Neural cell (in vitro differentiated cells): ENCODE measurements at regions not wholly inside any gene's neighbourhood (a gene's known extent, or its start where the extent isn't known, plus 50 kb on each side); places are given as distances from the start of the nearest gene placed in this dataset.

ENCODE experiments used
- H2AFZ ChIP-seq: fragments of 200-600, 300-800 bp; sonication (generic), shearing (Covaris generic); 2 replicates; pipeline ENCODE4 v1.6.0; 2014; ENCODE audit warnings: low read depth, mild to moderate bottlenecking, antibody characterized with exemption, low read length, moderate library complexity
- H3F3A ChIP-seq: fragments of 200-600 bp; shearing (Covaris generic); 2 replicates; pipeline ENCODE4 v1.6.1; 2016; ENCODE audit warnings: mild to moderate bottlenecking, moderate library complexity, mixed read lengths, antibody characterized with exemption, low read length; ENCODE audit not compliant: insufficient read depth, poor library complexity, severe bottlenecking
- H3K27ac ChIP-seq: fragments of 200-600, 300-800 bp; sonication (generic), shearing (Covaris generic); 2 replicates; pipeline ENCODE4 v1.5.1; 2014; ENCODE audit warnings: mild to moderate bottlenecking, low read length, moderate library complexity
- H3K27me3 ChIP-seq: fragments of 300-800, 200-600 bp; sonication (generic), shearing (Covaris generic); 2 replicates; pipeline ENCODE4 v1.6.0; 2014; ENCODE audit warnings: mild to moderate bottlenecking, low read depth, low read length, moderate library complexity; ENCODE audit not compliant: insufficient read depth
- H3K36me3 ChIP-seq: fragments of 300-800, 200-600 bp; sonication (generic), shearing (Covaris generic); 2 replicates; pipeline ENCODE4 v1.5.1; 2014; ENCODE audit warnings: mild to moderate bottlenecking, antibody characterized with exemption, low read length, moderate library complexity; ENCODE audit not compliant: insufficient read depth
- H3K4me2 ChIP-seq: fragments of 300-800, 200-600 bp; sonication (generic), shearing (Covaris generic); 2 replicates; pipeline ENCODE4 v1.6.0; 2014; ENCODE audit warnings: mild to moderate bottlenecking, low read length
- H3K4me3 ChIP-seq: fragments of 300-800, 200-600 bp; sonication (generic), shearing (Covaris generic); 2 replicates; pipeline ENCODE4 v1.5.1; 2014; ENCODE audit warnings: mild to moderate bottlenecking, low read length, moderate library complexity
- H3K79me2 ChIP-seq: fragments of 200-600 bp; shearing (Covaris generic); replicated peaks from 2 replicates; pipeline ENCODE4 v1.6.0; 2014; ENCODE audit warnings: mild to moderate bottlenecking, low read length, moderate library complexity; ENCODE audit not compliant: insufficient read depth
- H3K9ac ChIP-seq: fragments of 300-800, 200-600 bp; sonication (generic), shearing (Covaris generic); 2 replicates; pipeline ENCODE4 v1.6.1; 2016; ENCODE audit warnings: mild to moderate bottlenecking, low read length, mixed read lengths
- H3K9me2 ChIP-seq: fragments of 200-600 bp; shearing (Covaris generic); 2 replicates; pipeline ENCODE4 v1.6.1; 2016; ENCODE audit warnings: mild to moderate bottlenecking, low read length, mixed read lengths; ENCODE audit not compliant: insufficient read depth
- H3K9me3 ChIP-seq: fragments of 200-600, 300-800 bp; sonication (generic), shearing (Covaris generic); 2 replicates; pipeline ENCODE4 v1.6.1; 2016; ENCODE audit warnings: mild to moderate bottlenecking, mixed run types, low read length, moderate library complexity, mixed read lengths
- H4K20me1 ChIP-seq: fragments of 200-600 bp; shearing (Covaris generic); 2 replicates; pipeline ENCODE4 v1.6.1; 2016; ENCODE audit warnings: mild to moderate bottlenecking, mixed run types; ENCODE audit not compliant: insufficient read depth
- CTCF ChIP-seq: fragments of 450-650 bp; IDR thresholded peaks from 2 replicates; pipeline ENCODE4 v1.5.1; 2014; ENCODE audit warnings: antibody characterized with exemption, mild to moderate bottlenecking, moderate library complexity; ENCODE audit not compliant: poor library complexity, severe bottlenecking
- EP300 ChIP-seq: fragments of 450-650 bp; conservative IDR thresholded peaks from 2 replicates; pipeline ENCODE4 v1.6.1; 2014; ENCODE audit warnings: antibody characterized with exemption, mild to moderate bottlenecking, moderate library complexity; ENCODE audit not compliant: poor library complexity, severe bottlenecking
- EZH2 ChIP-seq: fragments of 200-600, 300-800 bp; shearing (Covaris generic), sonication (generic); IDR thresholded peaks from 2 replicates; pipeline ENCODE4 v1.6.1; 2014; ENCODE audit warnings: antibody characterized with exemption, low read length, borderline replicate concordance, mild to moderate bottlenecking; ENCODE audit not compliant: insufficient read depth, poor library complexity, severe bottlenecking
- MXI1 ChIP-seq: fragments of 450-650 bp; conservative IDR thresholded peaks from 2 replicates; pipeline ENCODE4 v1.6.1; 2014; ENCODE audit warnings: antibody characterized with exemption, mild to moderate bottlenecking; ENCODE audit not compliant: poor library complexity, severe bottlenecking
- POLR2AphosphoS5 ChIP-seq: IDR thresholded peaks from 2 replicates; pipeline ENCODE4 v1.6.1; 2012
- RAD21 ChIP-seq: fragments of 450-650 bp; conservative IDR thresholded peaks from 2 replicates; pipeline ENCODE4 v1.6.1; 2014; ENCODE audit warnings: antibody characterized with exemption, mild to moderate bottlenecking, moderate library complexity
- REST ChIP-seq: IDR thresholded peaks from 2 replicates; pipeline ENCODE4 v1.6.1; 2012; ENCODE audit warnings: borderline replicate concordance
- SMC3 ChIP-seq: fragments of 450-650 bp; conservative IDR thresholded peaks from 2 replicates; pipeline ENCODE4 v1.6.1; 2014; ENCODE audit warnings: antibody characterized with exemption, mild to moderate bottlenecking, moderate library complexity; ENCODE audit not compliant: poor library complexity
- TAF1 ChIP-seq: IDR thresholded peaks from 2 replicates; pipeline ENCODE4 v1.6.1; 2012; ENCODE audit warnings: low read depth

DNA sequence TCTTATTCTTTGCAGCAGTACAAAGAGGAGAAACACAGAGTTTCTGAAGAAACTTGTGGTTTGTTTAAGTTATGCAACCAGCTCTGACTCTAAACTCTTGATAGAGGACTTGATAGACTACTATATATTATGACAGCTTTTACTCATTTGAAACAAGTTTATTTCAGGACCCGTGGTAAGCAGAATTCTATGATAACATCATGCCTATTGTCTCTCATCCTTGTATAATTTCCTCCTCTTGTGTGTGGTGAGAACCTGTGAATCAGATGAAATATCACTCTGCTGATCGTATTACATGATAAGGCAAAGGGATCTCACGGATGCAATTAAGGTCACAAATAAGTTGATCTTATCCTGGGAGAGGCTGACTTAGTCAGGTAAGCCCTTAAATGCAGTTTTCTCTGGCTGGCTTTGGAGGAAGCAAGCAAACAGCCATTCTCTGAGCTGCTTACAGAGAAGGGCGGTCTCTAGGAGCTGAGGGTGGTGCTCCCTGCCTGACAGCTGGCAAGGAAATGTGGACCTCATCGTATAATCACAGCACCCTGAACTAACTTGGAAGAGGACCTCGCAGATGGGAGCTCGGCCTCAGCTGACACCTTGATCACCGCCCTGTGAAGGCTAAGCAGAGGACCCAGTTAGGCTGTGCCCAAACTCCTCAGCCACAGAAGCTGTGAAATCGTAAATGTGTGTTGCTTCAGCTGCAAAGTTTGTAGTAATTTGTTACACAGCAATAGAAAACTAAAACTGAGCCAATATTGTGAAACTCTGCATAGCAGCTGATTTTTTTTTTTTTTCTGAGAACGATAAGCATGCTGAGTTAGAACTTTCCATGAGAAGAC lies 151.1 kb upstream of the DPT start:
- no peak overlapping the region for H3K4me3 ChIP-seq
- no peaks in the 10 kb centered on the region for H3K79me2 ChIP-seq
- H3K36me3 ChIP-seq, result no peaks in the 10 kb centered on the region
- H3F3A ChIP-seq, result no peaks in the 10 kb centered on the region
- no peak overlapping the region for H3K27ac ChIP-seq
- TF ChIP-seq EZH2 (no peak), POLR2AphosphoS5 (no peak), EP300 (no peak), MXI1 (no peak), RAD21 (no peak), REST (no peak)
- no peaks in the 10 kb centered on the region for H3K9me2 ChIP-seq
- no peak overlapping the region for H2AFZ ChIP-seq
- no peaks in the 10 kb centered on the region for H3K27me3 ChIP-seq
- no peak overlapping the region for H3K4me2 ChIP-seq
- no peak overlapping the region for H3K9ac ChIP-seq
- no peaks in the 10 kb centered on the region for H3K9me3 ChIP-seq
- no peaks in the 10 kb centered on the region for H4K20me1 ChIP-seq

DNA sequence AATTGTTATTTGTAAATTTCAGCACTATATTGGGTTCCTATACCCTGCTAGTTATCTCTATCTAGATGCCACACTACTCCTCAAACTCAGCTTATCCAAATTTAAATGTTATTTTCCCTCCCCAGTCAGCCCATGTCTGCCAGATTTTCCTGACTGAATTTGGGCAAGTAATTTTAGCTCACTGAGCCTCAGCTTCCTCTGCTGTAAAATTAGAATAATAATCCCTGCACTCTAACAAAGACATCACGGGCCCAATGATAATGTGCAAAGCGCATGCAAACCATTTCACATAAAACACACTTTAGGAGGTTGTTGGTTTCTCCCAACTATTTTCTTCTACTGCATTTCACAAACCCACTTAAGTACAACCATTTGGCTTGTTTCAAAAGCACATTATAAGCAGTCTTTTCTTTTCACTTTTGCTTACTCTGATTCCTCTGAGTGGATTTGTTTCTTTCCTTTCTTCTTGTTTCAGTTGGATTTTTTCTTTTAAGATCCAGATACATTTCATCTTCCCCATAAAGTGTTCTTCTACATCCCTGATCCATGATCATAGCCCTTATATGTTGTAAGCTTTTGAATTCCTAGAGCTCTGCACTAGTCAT lies 152.8 kb upstream of the DPT start:
- Histone ChIP-seq H3K9me2 (no peaks in the 10 kb centered on the region), H3K9ac (no peak overlapping the region), H4K20me1 (no peaks in the 10 kb centered on the region), H3K9me3 (no peaks in the 10 kb centered on the region), H3F3A (no peaks in the 10 kb centered on the region), H3K4me2 (no peak overlapping the region), H3K36me3 (no peaks in the 10 kb centered on the region), H3K27ac (no peak overlapping the region), H3K4me3 (no peak overlapping the region), H3K79me2 (no peaks in the 10 kb centered on the region), H3K27me3 (no peaks in the 10 kb centered on the region), H2AFZ (no peak overlapping the region)
- TF ChIP-seq POLR2AphosphoS5 (no peak), TAF1 (no peak), EZH2 (no peak), CTCF (no peak), RAD21 (no peak), REST (no peak), MXI1 (no peak), SMC3 (no peak), EP300 (no peak)
